ENCODE measurements at regions not wholly inside any gene's neighbourhood (a gene's known extent, or its start where the extent isn't known, plus 50 kb on each side); places are given as distances from the start of the nearest gene placed in this dataset.
"Not testable (repeated sequence)": the region's sequence is repeated elsewhere in the genome, so short reads cannot be mapped to it uniquely, and the experiment has no call there.

GRCh38 chr16:15224651-15225050 is 130.6 kb upstream of the RRN3 start:
- not testable (repeated sequence) for TF ChIP-seq CTCF, POLR2A (IDR thresholded peaks at IDR 0.05)
